ENCODE measurements at regions not wholly inside any gene's neighbourhood (a gene's known extent, or its start where the extent isn't known, plus 50 kb on each side); places are given as distances from the start of the nearest gene placed in this dataset.

- Histone ChIP-seq H3K4me1 (peaks cover 0 to 13% of the 10 kb centered on the region in 2 donors), H3K27me3 (no peaks in the 10 kb centered on the region), H3K27ac (no peak overlapping the region), H3K9me3 (peaks cover 0 to 9% of the 10 kb centered on the region in 2 donors), H3K36me3 (no peaks in the 10 kb centered on the region), H3K4me3 (no peak overlapping the region)
- no peak for ATAC-seq
- intact Hi-C loops (cut with DNase I): no loop called here
- no peak for DNase-seq
- TF ChIP-seq CTCF (IDR thresholded peaks at IDR 0.05): no peak
These were observed 65.3 kb upstream of the ADRB2 start for GRCh38 chr5:148760945-148761638.

DNA sequence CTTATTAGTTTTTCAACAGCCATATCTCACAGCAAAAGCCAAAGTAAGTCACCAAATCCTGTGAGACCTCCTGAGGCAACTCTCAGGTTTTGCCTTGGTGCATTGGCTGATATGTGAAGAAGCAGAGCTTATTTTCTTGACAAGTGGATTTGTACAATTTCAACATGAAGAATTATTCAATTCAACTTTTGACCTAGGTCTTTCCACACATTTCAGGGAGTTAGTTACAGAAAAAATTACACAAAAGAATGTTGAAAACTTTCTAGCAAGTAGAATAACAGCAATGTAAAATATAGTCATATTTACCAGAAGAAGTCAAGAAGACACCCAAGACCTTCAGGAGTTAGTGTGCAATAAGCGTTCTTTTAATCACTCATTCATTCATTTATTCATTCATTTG is 62.4 kb upstream of the ADRB2 start:
- peaks cover 0 to 28% of the 10 kb centered on the region in 2 donors for H3K4me1 ChIP-seq
- ATAC-seq (no peak), DNase-seq (no peak)
- no peak for TF ChIP-seq CTCF (IDR thresholded peaks at IDR 0.05)
- H3K36me3 ChIP-seq: no peaks in the 10 kb centered on the region
- H3K27me3 ChIP-seq: no peaks in the 10 kb centered on the region
- intact Hi-C loops (cut with DNase I): no loop called here
- no peak overlapping the region for H3K27ac ChIP-seq
- H3K4me3 ChIP-seq: no peak overlapping the region
- no peaks in the 10 kb centered on the region for H3K9me3 ChIP-seq

GRCh38 chr5:148765061-148765460 is 61.4 kb upstream of the ADRB2 start:
- Histone ChIP-seq H3K4me3 (no peak overlapping the region), H3K27ac (no peak overlapping the region), H3K9me3 (no peaks in the 10 kb centered on the region), H3K27me3 (no peaks in the 10 kb centered on the region), H3K36me3 (no peaks in the 10 kb centered on the region), H3K4me1 (peaks cover 0 to 26% of the 10 kb centered on the region in 2 donors)
- ATAC-seq (no peak), DNase-seq (no peak)
- TF ChIP-seq CTCF (IDR thresholded peaks at IDR 0.05): no peak
- intact Hi-C loops (cut with DNase I): no loop called here

- ATAC-seq: no peak
- Histone ChIP-seq H3K9me3 (no peaks in the 10 kb centered on the region), H3K4me1 (peaks cover 0 to 22% of the 10 kb centered on the region in 2 donors), H3K4me3 (no peak overlapping the region), H3K27ac (no peak overlapping the region), H3K36me3 (no peaks in the 10 kb centered on the region), H3K27me3 (no peaks in the 10 kb centered on the region)
- TF ChIP-seq CTCF (IDR thresholded peaks at IDR 0.05): no peak
- no peak for DNase-seq
- intact Hi-C loops (cut with DNase I): no loop called here
These were observed 57.5 kb upstream of the ADRB2 start for GRCh38 chr5:148768806-148769415.

GRCh38 chr5:148769941-148770340 is 56.5 kb upstream of the ADRB2 start:
- Histone ChIP-seq H3K27ac (no peak overlapping the region), H3K9me3 (no peaks in the 10 kb centered on the region), H3K36me3 (no peaks in the 10 kb centered on the region), H3K27me3 (no peaks in the 10 kb centered on the region), H3K4me3 (no peak overlapping the region), H3K4me1 (peaks cover 0 to 22% of the 10 kb centered on the region in 2 donors)
- no peak for ATAC-seq
- intact Hi-C loops (cut with DNase I): no loop called here
- no peak for DNase-seq
- no peak for TF ChIP-seq CTCF (IDR thresholded peaks at IDR 0.05)
